PC-3 (cell line): ENCODE measurements at regions not wholly inside any gene's neighbourhood (a gene's known extent, or its start where the extent isn't known, plus 50 kb on each side); places are given as distances from the start of the nearest gene placed in this dataset.

Source experiments
- ATAC-seq: fragments of 200-7000 bp; cut with Tn5 transposase; 2 replicates; pipeline ENCODE4 v1.9.1; 2020; ENCODE audit warnings: mild to moderate bottlenecking, moderate library complexity
- BruUV-seq: library from RNA; stranded (reverse); fragments of 400-500 nt; replicated peaks from 2 replicates; lab custom pipeline; 2021; lab: Mats Ljungman, UMichigan
- CTCF ChIA-PET: fragments of 300-600 bp; sonication (Branson Sonifier 250); formaldehyde crosslinking; loops from one replicate; lab custom pipeline; 2022; ENCODE audit warnings: antibody characterized with exemption; lab: Charles Lee
- POLR2A ChIA-PET: fragments of 300-600 bp; sonication (Branson Sonifier 250); formaldehyde crosslinking; loops from one replicate; lab custom pipeline; 2022; ENCODE audit warnings: antibody characterized with exemption; ENCODE audit not compliant: unreplicated experiment; lab: Charles Lee
- DNase-seq: peaks from one replicate; pipeline ENCODE4 v3.0.0-alpha.2; 2015
- H2AFZ ChIP-seq: fragments of 300-600 bp; sonication (generic); 2 replicates; pipeline ENCODE4 v1.6.0; 2016; ENCODE audit warnings: antibody characterized with exemption, low read length
- H3F3A ChIP-seq: fragments of 300-600 bp; sonication (generic); one replicate; pipeline ENCODE4 v1.6.0; 2017; ENCODE audit warnings: antibody characterized with exemption, low read length, control low read depth, mild to moderate bottlenecking; ENCODE audit not compliant: unreplicated experiment
- H3K27ac ChIP-seq: fragments of 300-600 bp; sonication (generic); 2 replicates; pipeline ENCODE4 v1.5.1; 2016; ENCODE audit warnings: mild to moderate bottlenecking, low read length
- H3K27me3 ChIP-seq: fragments of 300-600 bp; sonication (generic); 2 replicates; pipeline ENCODE4 v1.6.1; 2016; ENCODE audit warnings: low read length, mixed read lengths
- H3K36me3 ChIP-seq: fragments of 300-600 bp; sonication (generic); 2 replicates; pipeline ENCODE4 v1.6.1; 2016; ENCODE audit warnings: low read depth, mixed run types, low read length, mixed read lengths
- H3K4me1 ChIP-seq: fragments of 300-600 bp; sonication (generic); 2 replicates; pipeline ENCODE4 v1.5.1; 2016; ENCODE audit warnings: low read length; ENCODE audit not compliant: insufficient read depth
- H3K4me2 ChIP-seq: fragments of 300-600 bp; sonication (generic); 2 replicates; pipeline ENCODE4 v1.6.0; 2016; ENCODE audit warnings: low read length
- H3K4me3 ChIP-seq: fragments of 300-600 bp; sonication (generic); 2 replicates; pipeline ENCODE4 v1.5.1; 2016; ENCODE audit warnings: mild to moderate bottlenecking, low read length, mixed read lengths
- H3K79me2 ChIP-seq: fragments of 300-600 bp; sonication (generic); 2 replicates; pipeline ENCODE4 v1.6.1; 2017; ENCODE audit warnings: low read length, mixed read lengths
- H3K9ac ChIP-seq: fragments of 300-600 bp; sonication (generic); 2 replicates; pipeline ENCODE4 v1.6.0; 2016; ENCODE audit warnings: mild to moderate bottlenecking, low read length
- H3K9me2 ChIP-seq: fragments of 300-600 bp; sonication (generic); replicated peaks from 2 replicates; pipeline ENCODE4 v1.6.1; 2016; ENCODE audit warnings: mixed run types, low read length, mixed read lengths
- H3K9me3 ChIP-seq: fragments of 300-600 bp; sonication (generic); 2 replicates; pipeline ENCODE4 v1.6.1; 2016; ENCODE audit warnings: low read length, mixed read lengths
- H4K20me1 ChIP-seq: fragments of 300-600 bp; sonication (generic); 2 replicates; pipeline ENCODE4 v1.6.1; 2016; ENCODE audit warnings: low read length, mixed read lengths
- CTCF ChIP-seq: fragments of 300-600 bp; sonication (generic); conservative IDR thresholded peaks from 2 replicates; pipeline ENCODE4 v1.5.1; 2017; ENCODE audit warnings: antibody characterized with exemption, low read depth, mild to moderate bottlenecking, low read length
- EZH2 ChIP-seq: fragments of 300-600 bp; sonication (generic); IDR thresholded peaks from one replicate; pipeline ENCODE4 v1.6.1; 2017; ENCODE audit warnings: antibody characterized with exemption, mild to moderate bottlenecking, low read length; ENCODE audit not compliant: unreplicated experiment
- EZH2phosphoT487 ChIP-seq: fragments of 300-600 bp; sonication (generic); IDR thresholded peaks from 2 replicates; pipeline ENCODE4 v1.6.1; 2018; ENCODE audit warnings: mild to moderate bottlenecking, antibody characterized with exemption, low read length, borderline replicate concordance
- intact Hi-C: fragments of 100-400 bp; cut with micrococcal nuclease; formaldehyde crosslinking; loops from 2 replicates; pipeline ENCODE4 v1.9.0; 2023

GRCh38 chr12:89863968-89864367, 155.3 kb upstream of the ATP2B1 start:
- no peaks in the 10 kb centered on the region for H3K36me3 ChIP-seq
- intact Hi-C loops: no loop called here
- CTCF ChIA-PET: no interaction called here
- no peaks in the 10 kb centered on the region for H3K9me3 ChIP-seq
- H3F3A ChIP-seq: no peaks in the 10 kb centered on the region
- H3K4me2 ChIP-seq: no peak overlapping the region
- peaks cover 2% of the 10 kb centered on the region; the same call in 1 of the 2 replicates for H3K4me1 ChIP-seq
- no peaks in the 10 kb centered on the region for H3K79me2 ChIP-seq
- ATAC-seq (no peak), DNase-seq (no peak)
- BruUV-seq: no TSS peak
- H3K27ac ChIP-seq: no peak overlapping the region
- TF ChIP-seq EZH2 (no peak), CTCF (no peak), EZH2phosphoT487 (no peak)
- H2AFZ ChIP-seq: no peak overlapping the region
- POLR2A ChIA-PET: interaction anchor here (0.6 kb wide), 1 partner anchor 1239 kb away, joined by 3 read pairs; no protein-coding TSS in a partner anchor
- no peaks in the 10 kb centered on the region for H3K9me2 ChIP-seq
- no peak overlapping the region for H3K9ac ChIP-seq
- H3K4me3 ChIP-seq: no peak overlapping the region
- no peaks in the 10 kb centered on the region for H4K20me1 ChIP-seq
- no peaks in the 10 kb centered on the region for H3K27me3 ChIP-seq

GRCh38 chr12:89863493-89863938, 154.9 kb upstream of the ATP2B1 start:
- no TSS peak for BruUV-seq
- no peak overlapping the region for H2AFZ ChIP-seq

More at GRCh38 chr12:89863493-89863938, 154.9 kb upstream of the ATP2B1 start:
- no peak overlapping the region for H3K9ac ChIP-seq
- no peaks in the 10 kb centered on the region for H3K9me3 ChIP-seq
- no peak overlapping the region for H3K4me3 ChIP-seq
- no peak for DNase-seq
- no peak for ATAC-seq
- H4K20me1 ChIP-seq: no peaks in the 10 kb centered on the region
- TF ChIP-seq CTCF (no peak), EZH2phosphoT487 (no peak), EZH2 (no peak)
- intact Hi-C loops: no loop called here
- CTCF ChIA-PET: no interaction called here
- peaks cover 2% of the 10 kb centered on the region; the same call in 1 of the 2 replicates for H3K4me1 ChIP-seq
- no peak overlapping the region for H3K4me2 ChIP-seq
- no peaks in the 10 kb centered on the region for H3K79me2 ChIP-seq
- H3K27ac ChIP-seq: no peak overlapping the region
- POLR2A ChIA-PET: no interaction called here
- H3K9me2 ChIP-seq: no peaks in the 10 kb centered on the region
- no peaks in the 10 kb centered on the region for H3F3A ChIP-seq
- H3K36me3 ChIP-seq: no peaks in the 10 kb centered on the region
- H3K27me3 ChIP-seq: no peaks in the 10 kb centered on the region
